MM.1S (cell line): ENCODE measurements at regions not wholly inside any gene's neighbourhood (a gene's known extent, or its start where the extent isn't known, plus 50 kb on each side); places are given as distances from the start of the nearest gene placed in this dataset.

ENCODE experiments used
- DNase-seq: peaks from one replicate; pipeline ENCODE4 v3.0.0-alpha.2; 2015
- H2AFZ ChIP-seq: fragments of 300-600 bp; sonication (generic); 2 replicates; pipeline ENCODE4 v1.6.0; 2016; ENCODE audit warnings: antibody characterized with exemption, low read length
- H3F3A ChIP-seq: fragments of 300-600 bp; sonication (generic); 2 replicates; pipeline ENCODE4 v1.6.1; 2016; ENCODE audit warnings: mild to moderate bottlenecking, antibody characterized with exemption, low read length, moderate library complexity, mixed read lengths; ENCODE audit not compliant: insufficient read depth
- H3K27ac ChIP-seq: fragments of 300-600 bp; sonication (generic); 2 replicates; pipeline ENCODE4 v1.5.1; 2016; ENCODE audit warnings: mild to moderate bottlenecking, low read length
- H3K27me3 ChIP-seq: fragments of 300-600 bp; sonication (generic); replicated peaks from 2 replicates; pipeline ENCODE4 v1.6.0; 2016; ENCODE audit warnings: low read length; ENCODE audit not compliant: insufficient read depth
- H3K36me3 ChIP-seq: fragments of 300-600 bp; sonication (generic); replicated peaks from 2 replicates; pipeline ENCODE4 v1.6.1; 2016; ENCODE audit warnings: mild to moderate bottlenecking, low read length, mixed read lengths; ENCODE audit not compliant: insufficient read depth
- H3K4me1 ChIP-seq: fragments of 300-600 bp; sonication (generic); 2 replicates; pipeline ENCODE4 v1.6.1; 2016; ENCODE audit warnings: low read length, mixed read lengths
- H3K4me2 ChIP-seq: fragments of 300-600 bp; sonication (generic); 2 replicates; pipeline ENCODE4 v1.6.0; 2016; ENCODE audit warnings: low read depth, low read length
- H3K4me3 ChIP-seq: fragments of 300-600 bp; sonication (generic); 2 replicates; pipeline ENCODE4 v1.5.1; 2016; ENCODE audit warnings: low read length, mixed read lengths
- H3K79me2 ChIP-seq: fragments of 300-600 bp; sonication (generic); 2 replicates; pipeline ENCODE4 v1.6.1; 2016; ENCODE audit warnings: mixed run types, low read length, mixed read lengths
- H3K9ac ChIP-seq: fragments of 300-600 bp; sonication (generic); 2 replicates; pipeline ENCODE4 v1.6.1; 2016; ENCODE audit warnings: low read length, mixed read lengths
- H3K9me2 ChIP-seq: fragments of 300-600 bp; sonication (generic); replicated peaks from 2 replicates; pipeline ENCODE4 v1.6.1; 2016; ENCODE audit warnings: mild to moderate bottlenecking, low read length, mixed read lengths; ENCODE audit not compliant: insufficient read depth
- H3K9me3 ChIP-seq: fragments of 300-600 bp; sonication (generic); replicated peaks from 2 replicates; pipeline ENCODE4 v1.6.1; 2016; ENCODE audit warnings: mild to moderate bottlenecking, low read length, mixed read lengths; ENCODE audit not compliant: insufficient read depth
- H4K20me1 ChIP-seq: fragments of 300-600 bp; sonication (generic); 2 replicates; pipeline ENCODE4 v1.6.1; 2016; ENCODE audit warnings: mild to moderate bottlenecking, low read length, moderate library complexity, mixed read lengths; ENCODE audit not compliant: insufficient read depth
- EZH2 ChIP-seq: fragments of 300-600 bp; sonication (generic); optimal IDR thresholded peaks from 2 replicates; pipeline ENCODE3; 2017; ENCODE audit warnings: low read depth, mild to moderate bottlenecking, antibody characterized with exemption, low read length, mixed read lengths
- EZH2phosphoT487 ChIP-seq: fragments of 300-600 bp; sonication (generic); IDR thresholded peaks from 2 replicates; pipeline ENCODE4 v1.6.1; 2018; ENCODE audit warnings: antibody characterized with exemption, low read length
- TF ChIP-seq, protein P1 (sequence below): fragments of 300-600 bp; sonication (generic); IDR thresholded peaks from 2 replicates; pipeline ENCODE4 v1.5.1; 2016; ENCODE audit warnings: antibody characterized with exemption, low read length, mixed read lengths

DNA sequence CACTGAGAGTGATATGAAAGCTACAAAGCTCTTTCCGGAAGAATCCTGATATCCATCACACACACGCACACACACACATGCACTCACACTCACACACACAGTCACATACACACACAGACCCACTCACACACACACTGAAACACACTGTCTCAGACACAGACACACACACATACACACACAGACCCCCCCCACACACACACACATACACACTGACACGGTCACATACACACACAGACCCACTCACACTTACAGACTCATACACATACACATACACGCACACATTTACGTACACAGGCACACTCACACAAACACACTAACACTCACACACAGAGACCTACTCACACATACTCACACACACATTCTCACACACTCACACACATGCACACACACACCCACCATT, 58.6 kb downstream of the LIG4 start:
- H3K4me1 ChIP-seq, result no peaks in the 10 kb centered on the region
- H3F3A ChIP-seq, result no peaks in the 10 kb centered on the region
- H3K9ac ChIP-seq, result no peak overlapping the region
- no peaks in the 10 kb centered on the region for H3K9me2 ChIP-seq
- H2AFZ ChIP-seq, result no peak overlapping the region
- no peak overlapping the region for H3K27ac ChIP-seq
- no peak for TF ChIP-seq EZH2phosphoT487
- TF ChIP-seq, protein P1, sequence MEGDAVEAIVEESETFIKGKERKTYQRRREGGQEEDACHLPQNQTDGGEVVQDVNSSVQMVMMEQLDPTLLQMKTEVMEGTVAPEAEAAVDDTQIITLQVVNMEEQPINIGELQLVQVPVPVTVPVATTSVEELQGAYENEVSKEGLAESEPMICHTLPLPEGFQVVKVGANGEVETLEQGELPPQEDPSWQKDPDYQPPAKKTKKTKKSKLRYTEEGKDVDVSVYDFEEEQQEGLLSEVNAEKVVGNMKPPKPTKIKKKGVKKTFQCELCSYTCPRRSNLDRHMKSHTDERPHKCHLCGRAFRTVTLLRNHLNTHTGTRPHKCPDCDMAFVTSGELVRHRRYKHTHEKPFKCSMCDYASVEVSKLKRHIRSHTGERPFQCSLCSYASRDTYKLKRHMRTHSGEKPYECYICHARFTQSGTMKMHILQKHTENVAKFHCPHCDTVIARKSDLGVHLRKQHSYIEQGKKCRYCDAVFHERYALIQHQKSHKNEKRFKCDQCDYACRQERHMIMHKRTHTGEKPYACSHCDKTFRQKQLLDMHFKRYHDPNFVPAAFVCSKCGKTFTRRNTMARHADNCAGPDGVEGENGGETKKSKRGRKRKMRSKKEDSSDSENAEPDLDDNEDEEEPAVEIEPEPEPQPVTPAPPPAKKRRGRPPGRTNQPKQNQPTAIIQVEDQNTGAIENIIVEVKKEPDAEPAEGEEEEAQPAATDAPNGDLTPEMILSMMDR, result no peak
- no peak for TF ChIP-seq EZH2
- H3K4me2 ChIP-seq, result no peak overlapping the region
- no peaks in the 10 kb centered on the region for H3K27me3 ChIP-seq
- H3K9me3 ChIP-seq, result no peaks in the 10 kb centered on the region
- no peak overlapping the region for H3K4me3 ChIP-seq
- H4K20me1 ChIP-seq, result no peaks in the 10 kb centered on the region
- no peaks in the 10 kb centered on the region for H3K79me2 ChIP-seq
- no peak for DNase-seq
- no peaks in the 10 kb centered on the region for H3K36me3 ChIP-seq

DNA sequence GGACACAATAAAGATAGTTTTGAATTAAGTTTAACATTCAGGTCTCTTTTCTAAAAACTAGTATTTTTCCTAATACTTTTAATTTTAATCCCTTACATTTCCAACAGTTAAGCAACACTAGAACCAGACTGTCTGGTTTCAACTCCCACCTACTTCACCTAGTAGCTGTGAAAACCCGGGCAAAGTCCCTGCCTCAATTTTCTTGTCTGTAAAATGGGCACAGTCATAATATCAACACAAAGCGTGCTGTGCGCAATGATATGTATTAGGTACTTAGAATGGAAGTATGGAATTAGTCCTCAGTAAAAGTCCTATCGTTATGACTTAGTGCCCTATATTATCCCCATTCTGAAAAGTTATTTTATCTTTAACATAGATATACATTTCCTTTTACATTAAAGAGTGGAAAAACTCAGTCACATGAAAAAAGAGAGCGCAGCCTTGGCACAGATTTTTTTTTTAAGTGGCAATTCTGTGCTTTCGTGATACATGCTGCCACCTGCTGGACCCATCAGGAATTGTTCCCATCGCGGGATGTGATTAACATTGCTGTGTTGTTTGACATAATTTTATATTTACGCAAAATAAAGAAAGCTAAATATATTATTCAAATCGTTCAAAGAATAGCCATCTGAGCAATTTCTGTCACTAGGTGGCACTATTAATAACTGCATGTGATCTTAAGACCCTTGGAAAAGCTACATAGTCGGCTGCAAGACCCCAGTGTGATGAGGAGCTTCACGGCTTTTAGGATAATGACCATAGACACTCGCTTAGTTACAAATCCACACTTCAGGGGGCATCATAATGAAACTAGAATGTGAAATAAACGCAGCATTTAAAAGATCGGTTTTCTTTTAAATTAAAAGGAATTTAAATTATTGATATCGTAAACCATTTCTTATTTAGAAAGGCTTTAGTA, 59.9 kb downstream of the LIG4 start:
- H3K36me3 ChIP-seq, result no peaks in the 10 kb centered on the region
- H3K4me2 ChIP-seq, result no peak overlapping the region
- TF ChIP-seq, protein P1, result peak; percentile 79
- TF ChIP-seq EZH2 (no peak), EZH2phosphoT487 (no peak)
- no peaks in the 10 kb centered on the region for H3F3A ChIP-seq
- H3K4me1 ChIP-seq, result no peaks in the 10 kb centered on the region
- no peaks in the 10 kb centered on the region for H4K20me1 ChIP-seq
- H2AFZ ChIP-seq, result no peak overlapping the region
- H3K4me3 ChIP-seq, result no peak overlapping the region
- no peak overlapping the region for H3K9ac ChIP-seq
- no peaks in the 10 kb centered on the region for H3K27me3 ChIP-seq
- DNase-seq, result peak; percentile 41
- no peaks in the 10 kb centered on the region for H3K9me3 ChIP-seq
- H3K9me2 ChIP-seq, result no peaks in the 10 kb centered on the region
- no peaks in the 10 kb centered on the region for H3K79me2 ChIP-seq
- H3K27ac ChIP-seq, result no peak overlapping the region

DNA sequence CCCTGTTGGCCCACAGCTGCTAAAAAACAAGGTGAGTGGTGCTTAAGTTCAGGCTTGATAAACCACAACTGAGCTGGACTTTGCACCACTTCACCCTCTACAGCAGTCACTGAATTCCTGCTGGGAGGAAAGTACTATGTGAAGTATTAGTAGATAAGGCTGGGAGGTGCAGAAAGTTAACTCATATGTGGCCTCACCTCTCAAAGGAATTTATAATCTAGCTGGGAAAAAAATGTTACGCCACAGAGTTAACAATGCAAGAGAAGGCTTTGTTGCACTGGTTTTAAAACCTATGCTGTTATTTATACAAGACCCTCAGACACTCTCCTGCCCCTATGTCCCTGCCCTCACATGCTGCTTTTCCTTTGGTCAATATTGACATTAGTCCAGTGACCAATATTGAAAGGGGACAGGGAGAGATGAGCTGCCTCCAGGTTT, 60.9 kb downstream of the LIG4 start:
- Histone ChIP-seq H3F3A (no peaks in the 10 kb centered on the region), H4K20me1 (no peaks in the 10 kb centered on the region), H3K4me2 (no peak overlapping the region), H3K9me2 (no peaks in the 10 kb centered on the region), H3K27me3 (no peaks in the 10 kb centered on the region), H3K27ac (no peak overlapping the region), H2AFZ (no peak overlapping the region), H3K9me3 (no peaks in the 10 kb centered on the region), H3K4me1 (no peaks in the 10 kb centered on the region), H3K36me3 (no peaks in the 10 kb centered on the region), H3K4me3 (no peak overlapping the region), H3K79me2 (no peaks in the 10 kb centered on the region), H3K9ac (no peak overlapping the region)
- TF ChIP-seq, protein P1, result no peak
- TF ChIP-seq EZH2 (no peak), EZH2phosphoT487 (no peak)
- DNase-seq, result no peak
